B cell (primary cell): ENCODE measurements at regions not wholly inside any gene's neighbourhood (a gene's known extent, or its start where the extent isn't known, plus 50 kb on each side); places are given as distances from the start of the nearest gene placed in this dataset.

Source experiments
- ATAC-seq: fragments of 200-7000 bp; cut with Tn5 transposase; one replicate; pipeline ENCODE4 v1.10.0; 2021; ENCODE audit warnings: low read depth, mild to moderate bottlenecking, moderate number of reproducible peaks, moderate library complexity
- CTCF ChIA-PET: fragments of 350-600 bp; sonication (Branson Sonifier 250); formaldehyde crosslinking; loops from one replicate; lab custom pipeline; 2021; ENCODE audit warnings: antibody characterized with exemption, inconsistent platforms; lab: Charles Lee
- POLR2A ChIA-PET: fragments of 350-600 bp; sonication (Branson Sonifier 250); formaldehyde crosslinking; loops from one replicate; lab custom pipeline; 2021; ENCODE audit warnings: antibody characterized with exemption; lab: Charles Lee
- DNase-seq: peaks from one replicate; pipeline ENCODE4 v3.0.0; 2013
- H2AFZ ChIP-seq: 2 replicates; pipeline ENCODE4 v1.6.1; 2012; ENCODE audit warnings: mild to moderate bottlenecking, low read depth, low read length; ENCODE audit not compliant: insufficient read depth, poor library complexity, severe bottlenecking
- H3K27ac ChIP-seq, 2 donors: 1 replicate in 1 of 2; 2 replicates in 1 of 2; pipeline ENCODE4 v1.5.1; 2012 to 2013; ENCODE audit warnings: low read length in 2 of 2, mild to moderate bottlenecking in 2 of 2, moderate library complexity in 1 of 2
- H3K27me3 ChIP-seq, 4 experiments: fragments of 200-600 bp in 1 of 4; sonication (generic) in 1 of 4; replicated peaks in 1 of 4; 1 replicate in 2 of 4; 2 replicates in 2 of 4; pipeline versions ENCODE4 v1.6.1 to v1.7.0; 2013 to 2016; ENCODE audit warnings: low read length in 3 of 4, mild to moderate bottlenecking in 2 of 4, mixed read lengths in 1 of 4, moderate library complexity in 1 of 4; ENCODE audit not compliant: insufficient read depth in 4 of 4, control insufficient read depth in 3 of 4; ENCODE audit errors: control extremely low read depth in 1 of 4
- H3K36me3 ChIP-seq, 2 experiments: replicated peaks in 1 of 2; 1 replicate in 1 of 2; 2 replicates in 1 of 2; pipeline versions ENCODE4 v1.6.1 to v1.7.1; 2013; ENCODE audit warnings: low read length in 1 of 2; ENCODE audit not compliant: insufficient read depth in 2 of 2, control insufficient read depth in 1 of 2; ENCODE audit errors: control extremely low read depth in 1 of 2, extremely low read depth in 1 of 2
- H3K4me1 ChIP-seq, 2 donors: fragments of 200-600 bp in 1 of 2; sonication (generic) in 1 of 2; 1 replicate in 1 of 2; 2 replicates in 1 of 2; pipeline versions ENCODE4 v1.5.1 to v1.6.1; 2013 to 2017; ENCODE audit warnings: low read length in 2 of 2; ENCODE audit not compliant: control insufficient read depth in 2 of 2, insufficient read depth in 2 of 2
- H3K4me2 ChIP-seq: replicated peaks from 2 replicates; pipeline ENCODE3; 2012; ENCODE audit warnings: mild to moderate bottlenecking, low read depth, low read length; ENCODE audit not compliant: poor library complexity, severe bottlenecking
- H3K4me3 ChIP-seq, 5 experiments: fragments of 200-600 bp in 1 of 5; sonication (generic) in 1 of 5; 1 replicate in 3 of 5; 2 replicates in 2 of 5; pipeline versions ENCODE4 v1.5.1 to v1.7.0; 2011 to 2016; ENCODE audit warnings: low read length in 4 of 5, mild to moderate bottlenecking in 4 of 5, low read depth in 2 of 5, control low read depth in 1 of 5, moderate library complexity in 1 of 5; ENCODE audit not compliant: insufficient read depth in 1 of 5; ENCODE audit errors: control extremely low read depth in 1 of 5, extremely low read depth in 1 of 5
- H3K79me2 ChIP-seq: fragments of 200-600 bp; sonication (generic); one replicate; pipeline ENCODE4 v1.6.0; 2016; ENCODE audit warnings: low read length; ENCODE audit not compliant: control insufficient read depth, insufficient read depth
- H3K9ac ChIP-seq: fragments of 200-600 bp; sonication (generic); 2 replicates; pipeline ENCODE4 v1.6.1; 2017; ENCODE audit warnings: mild to moderate bottlenecking, low read length, moderate library complexity
- H3K9me3 ChIP-seq, 3 donors: one replicate each; pipeline versions ENCODE4 v1.6.1 to v1.7.1; 2013; ENCODE audit warnings: low read length in 2 of 3; ENCODE audit not compliant: control insufficient read depth in 2 of 3, insufficient read depth in 1 of 3; ENCODE audit errors: control extremely low read depth in 1 of 3
- H4K20me1 ChIP-seq: 2 replicates; pipeline ENCODE4 v1.6.0; 2012; ENCODE audit warnings: mild to moderate bottlenecking, low read length; ENCODE audit not compliant: insufficient read depth, control insufficient read depth, poor library complexity, severe bottlenecking
- H3K27ac Mint-ChIP-seq: one replicate; pipeline ENCODE4 v1.8.0; 2021; ENCODE audit warnings: mixed read lengths
- H3K27me3 Mint-ChIP-seq: one replicate; pipeline ENCODE4 v1.8.0; 2021; ENCODE audit warnings: mixed read lengths
- H3K4me1 Mint-ChIP-seq: one replicate; pipeline ENCODE4 v1.8.0; 2021; ENCODE audit warnings: mixed read lengths
- H3K4me3 Mint-ChIP-seq: one replicate; pipeline ENCODE4 v1.8.0; 2021; ENCODE audit warnings: mixed read lengths
- H3K9me3 Mint-ChIP-seq: one replicate; pipeline ENCODE4 v1.8.0; 2022; ENCODE audit warnings: mixed read lengths; ENCODE audit not compliant: insufficient read depth
- EZH2 ChIP-seq: IDR thresholded peaks from 2 replicates; pipeline ENCODE4 v1.6.1; 2012; ENCODE audit warnings: borderline replicate concordance, low read depth, mild to moderate bottlenecking, moderate library complexity, low read length; ENCODE audit not compliant: insufficient read depth, poor library complexity, severe bottlenecking
- WGBS: methylation state at CpG from one replicate; pipeline ENCODE4 v1.1.5; 2013; ENCODE audit warnings: missing lambda C conversion rate; ENCODE audit not compliant: insufficient coverage; 5-methylcytosine and 5-hydroxymethylcytosine counted together
- intact Hi-C: fragments of 100-400 bp; cut with micrococcal nuclease; formaldehyde crosslinking; loops from one replicate; pipeline ENCODE4 v1.10.0; 2022
- TF ChIP-seq, protein P1 (sequence below): fragments of 200-600 bp; IDR thresholded peaks from one replicate; pipeline ENCODE4 v1.8.0; 2022; ENCODE audit warnings: antibody characterized with exemption, mild to moderate bottlenecking

DNA sequence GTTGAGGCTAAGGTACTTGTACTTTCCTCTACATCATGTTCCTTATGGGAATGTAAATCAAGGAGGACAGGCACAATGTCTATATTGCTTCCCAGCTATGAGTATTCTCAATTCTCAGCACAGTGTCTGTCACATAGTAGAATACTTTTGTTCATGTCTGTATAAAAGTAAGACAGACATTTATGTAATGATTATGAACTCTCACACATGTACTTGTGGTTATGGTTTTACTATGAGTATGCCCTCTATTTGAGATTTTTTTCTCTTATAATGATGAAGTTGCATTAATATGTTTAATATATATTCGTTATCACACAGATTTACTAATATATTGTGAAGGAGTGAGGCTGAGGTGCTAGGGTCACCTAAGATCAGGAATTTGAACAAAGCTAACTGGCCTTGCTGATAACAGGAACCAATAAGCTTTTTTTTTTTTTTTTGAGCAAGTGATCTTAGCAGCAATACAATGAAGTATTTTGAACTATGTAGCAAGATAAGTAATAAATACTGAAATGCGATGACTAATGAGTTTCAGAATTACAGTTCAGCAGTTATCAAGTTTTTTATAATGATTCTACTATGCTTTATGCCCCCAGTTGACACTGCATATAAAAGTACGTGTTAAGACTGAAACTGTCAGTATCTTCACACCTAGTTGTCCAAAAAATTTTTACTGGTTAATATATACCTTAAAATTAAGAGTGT lies 623.1 kb downstream of the HTR1B start:
- Mint-ChIP-seq H3K4me1 (no peaks in the 10 kb centered on the region), H3K9me3 (peaks cover 3% of the 10 kb centered on the region), H3K4me3 (no peak overlapping the region), H3K27ac (no peak overlapping the region), H3K27me3 (no peaks in the 10 kb centered on the region)
- Histone ChIP-seq H3K36me3 (no peaks in the 10 kb centered on the region), H3K4me3 (no peak overlapping the region), H3K9me3 (no peaks in the 10 kb centered on the region), H3K4me1 (no peaks in the 10 kb centered on the region), H4K20me1 (no peaks in the 10 kb centered on the region), H2AFZ (no peak overlapping the region), H3K27ac (no peak overlapping the region), H3K79me2 (no peaks in the 10 kb centered on the region), H3K27me3 (no peaks in the 10 kb centered on the region), H3K9ac (no peak overlapping the region), H3K4me2 (no peak overlapping the region)
- intact Hi-C loops = no loop called here
- no peak for TF ChIP-seq EZH2
- TF ChIP-seq, protein P1, sequence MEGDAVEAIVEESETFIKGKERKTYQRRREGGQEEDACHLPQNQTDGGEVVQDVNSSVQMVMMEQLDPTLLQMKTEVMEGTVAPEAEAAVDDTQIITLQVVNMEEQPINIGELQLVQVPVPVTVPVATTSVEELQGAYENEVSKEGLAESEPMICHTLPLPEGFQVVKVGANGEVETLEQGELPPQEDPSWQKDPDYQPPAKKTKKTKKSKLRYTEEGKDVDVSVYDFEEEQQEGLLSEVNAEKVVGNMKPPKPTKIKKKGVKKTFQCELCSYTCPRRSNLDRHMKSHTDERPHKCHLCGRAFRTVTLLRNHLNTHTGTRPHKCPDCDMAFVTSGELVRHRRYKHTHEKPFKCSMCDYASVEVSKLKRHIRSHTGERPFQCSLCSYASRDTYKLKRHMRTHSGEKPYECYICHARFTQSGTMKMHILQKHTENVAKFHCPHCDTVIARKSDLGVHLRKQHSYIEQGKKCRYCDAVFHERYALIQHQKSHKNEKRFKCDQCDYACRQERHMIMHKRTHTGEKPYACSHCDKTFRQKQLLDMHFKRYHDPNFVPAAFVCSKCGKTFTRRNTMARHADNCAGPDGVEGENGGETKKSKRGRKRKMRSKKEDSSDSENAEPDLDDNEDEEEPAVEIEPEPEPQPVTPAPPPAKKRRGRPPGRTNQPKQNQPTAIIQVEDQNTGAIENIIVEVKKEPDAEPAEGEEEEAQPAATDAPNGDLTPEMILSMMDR = no peak
- no peak for DNase-seq
- CTCF ChIA-PET = no interaction called here
- POLR2A ChIA-PET = no interaction called here
- WGBS = no CpG with 5 or more reads among the region's 3 CpGs
- no peak for ATAC-seq

DNA sequence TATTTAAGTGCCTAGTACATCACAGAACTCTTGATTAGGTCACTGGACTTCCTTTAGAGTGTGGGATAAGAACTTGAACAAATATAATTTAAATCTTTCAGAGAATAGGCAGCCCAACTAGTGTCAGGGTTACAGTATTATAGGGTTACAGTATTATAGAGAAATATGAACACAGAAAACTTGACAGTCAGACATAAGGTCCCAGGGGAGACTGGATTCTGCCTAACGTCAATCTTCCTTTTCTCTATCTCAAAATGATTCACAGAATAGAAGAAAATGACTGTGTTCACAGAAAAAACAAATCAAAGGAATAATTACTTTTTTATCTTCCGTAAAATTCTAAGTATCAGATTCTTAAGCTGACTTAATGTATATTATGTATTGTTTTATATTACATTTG lies 623.8 kb downstream of the HTR1B start:
- H2AFZ ChIP-seq = no peak overlapping the region
- DNase-seq (no peak), ATAC-seq (no peak)
- CTCF ChIA-PET = no interaction called here
- WGBS = no CpG with 5 or more reads among the region's 2 CpGs
- no peaks in the 10 kb centered on the region for H3K79me2 ChIP-seq
- POLR2A ChIA-PET = no interaction called here
- no peaks in the 10 kb centered on the region for H3K27me3 ChIP-seq
- intact Hi-C loops = no loop called here
- peaks cover 3% of the 10 kb centered on the region for H3K9me3 Mint-ChIP-seq
- no peaks in the 10 kb centered on the region for H4K20me1 ChIP-seq
- H3K4me1 ChIP-seq = no peaks in the 10 kb centered on the region
- H3K4me3 ChIP-seq = no peak overlapping the region
- H3K4me2 ChIP-seq = no peak overlapping the region
- H3K4me3 Mint-ChIP-seq = no peak overlapping the region
- TF ChIP-seq, protein P1 = no peak
- TF ChIP-seq EZH2 = no peak
- H3K27ac Mint-ChIP-seq = no peak overlapping the region
- H3K36me3 ChIP-seq = no peaks in the 10 kb centered on the region
- no peaks in the 10 kb centered on the region for H3K9me3 ChIP-seq
- H3K9ac ChIP-seq = no peak overlapping the region
- no peak overlapping the region for H3K27ac ChIP-seq
- no peaks in the 10 kb centered on the region for H3K27me3 Mint-ChIP-seq
- H3K4me1 Mint-ChIP-seq = no peaks in the 10 kb centered on the region
